Neural cell (in vitro differentiated cells): ENCODE measurements at regions not wholly inside any gene's neighbourhood (a gene's known extent, or its start where the extent isn't known, plus 50 kb on each side); places are given as distances from the start of the nearest gene placed in this dataset.

ENCODE experiments used
- H2AFZ ChIP-seq: fragments of 200-600, 300-800 bp; sonication (generic), shearing (Covaris generic); 2 replicates; pipeline ENCODE4 v1.6.0; 2014; ENCODE audit warnings: low read depth, mild to moderate bottlenecking, antibody characterized with exemption, low read length, moderate library complexity
- H3F3A ChIP-seq: fragments of 200-600 bp; shearing (Covaris generic); 2 replicates; pipeline ENCODE4 v1.6.1; 2016; ENCODE audit warnings: mild to moderate bottlenecking, moderate library complexity, mixed read lengths, antibody characterized with exemption, low read length; ENCODE audit not compliant: insufficient read depth, poor library complexity, severe bottlenecking
- H3K27ac ChIP-seq: fragments of 200-600, 300-800 bp; sonication (generic), shearing (Covaris generic); 2 replicates; pipeline ENCODE4 v1.5.1; 2014; ENCODE audit warnings: mild to moderate bottlenecking, low read length, moderate library complexity
- H3K27me3 ChIP-seq: fragments of 300-800, 200-600 bp; sonication (generic), shearing (Covaris generic); 2 replicates; pipeline ENCODE4 v1.6.0; 2014; ENCODE audit warnings: mild to moderate bottlenecking, low read depth, low read length, moderate library complexity; ENCODE audit not compliant: insufficient read depth
- H3K36me3 ChIP-seq: fragments of 300-800, 200-600 bp; sonication (generic), shearing (Covaris generic); 2 replicates; pipeline ENCODE4 v1.5.1; 2014; ENCODE audit warnings: mild to moderate bottlenecking, antibody characterized with exemption, low read length, moderate library complexity; ENCODE audit not compliant: insufficient read depth
- H3K4me2 ChIP-seq: fragments of 300-800, 200-600 bp; sonication (generic), shearing (Covaris generic); 2 replicates; pipeline ENCODE4 v1.6.0; 2014; ENCODE audit warnings: mild to moderate bottlenecking, low read length
- H3K4me3 ChIP-seq: fragments of 300-800, 200-600 bp; sonication (generic), shearing (Covaris generic); 2 replicates; pipeline ENCODE4 v1.5.1; 2014; ENCODE audit warnings: mild to moderate bottlenecking, low read length, moderate library complexity
- H3K79me2 ChIP-seq: fragments of 200-600 bp; shearing (Covaris generic); replicated peaks from 2 replicates; pipeline ENCODE4 v1.6.0; 2014; ENCODE audit warnings: mild to moderate bottlenecking, low read length, moderate library complexity; ENCODE audit not compliant: insufficient read depth
- H3K9ac ChIP-seq: fragments of 300-800, 200-600 bp; sonication (generic), shearing (Covaris generic); 2 replicates; pipeline ENCODE4 v1.6.1; 2016; ENCODE audit warnings: mild to moderate bottlenecking, low read length, mixed read lengths
- H3K9me2 ChIP-seq: fragments of 200-600 bp; shearing (Covaris generic); 2 replicates; pipeline ENCODE4 v1.6.1; 2016; ENCODE audit warnings: mild to moderate bottlenecking, low read length, mixed read lengths; ENCODE audit not compliant: insufficient read depth
- H3K9me3 ChIP-seq: fragments of 200-600, 300-800 bp; sonication (generic), shearing (Covaris generic); 2 replicates; pipeline ENCODE4 v1.6.1; 2016; ENCODE audit warnings: mild to moderate bottlenecking, mixed run types, low read length, moderate library complexity, mixed read lengths
- H4K20me1 ChIP-seq: fragments of 200-600 bp; shearing (Covaris generic); 2 replicates; pipeline ENCODE4 v1.6.1; 2016; ENCODE audit warnings: mild to moderate bottlenecking, mixed run types; ENCODE audit not compliant: insufficient read depth
- EP300 ChIP-seq: fragments of 450-650 bp; conservative IDR thresholded peaks from 2 replicates; pipeline ENCODE4 v1.6.1; 2014; ENCODE audit warnings: antibody characterized with exemption, mild to moderate bottlenecking, moderate library complexity; ENCODE audit not compliant: poor library complexity, severe bottlenecking
- EZH2 ChIP-seq: fragments of 200-600, 300-800 bp; shearing (Covaris generic), sonication (generic); IDR thresholded peaks from 2 replicates; pipeline ENCODE4 v1.6.1; 2014; ENCODE audit warnings: antibody characterized with exemption, low read length, borderline replicate concordance, mild to moderate bottlenecking; ENCODE audit not compliant: insufficient read depth, poor library complexity, severe bottlenecking
- MXI1 ChIP-seq: fragments of 450-650 bp; conservative IDR thresholded peaks from 2 replicates; pipeline ENCODE4 v1.6.1; 2014; ENCODE audit warnings: antibody characterized with exemption, mild to moderate bottlenecking; ENCODE audit not compliant: poor library complexity, severe bottlenecking
- POLR2AphosphoS5 ChIP-seq: IDR thresholded peaks from 2 replicates; pipeline ENCODE4 v1.6.1; 2012
- RAD21 ChIP-seq: fragments of 450-650 bp; conservative IDR thresholded peaks from 2 replicates; pipeline ENCODE4 v1.6.1; 2014; ENCODE audit warnings: antibody characterized with exemption, mild to moderate bottlenecking, moderate library complexity
- SMC3 ChIP-seq: fragments of 450-650 bp; conservative IDR thresholded peaks from 2 replicates; pipeline ENCODE4 v1.6.1; 2014; ENCODE audit warnings: antibody characterized with exemption, mild to moderate bottlenecking, moderate library complexity; ENCODE audit not compliant: poor library complexity
- TAF1 ChIP-seq: IDR thresholded peaks from 2 replicates; pipeline ENCODE4 v1.6.1; 2012; ENCODE audit warnings: low read depth
- TF ChIP-seq, protein P1 (sequence below): fragments of 450-650 bp; IDR thresholded peaks from 2 replicates; pipeline ENCODE4 v1.5.1; 2014; ENCODE audit warnings: antibody characterized with exemption, mild to moderate bottlenecking, moderate library complexity; ENCODE audit not compliant: poor library complexity, severe bottlenecking
- TF ChIP-seq, protein P2 (sequence below): IDR thresholded peaks from 2 replicates; pipeline ENCODE4 v1.6.1; 2012; ENCODE audit warnings: borderline replicate concordance

DNA sequence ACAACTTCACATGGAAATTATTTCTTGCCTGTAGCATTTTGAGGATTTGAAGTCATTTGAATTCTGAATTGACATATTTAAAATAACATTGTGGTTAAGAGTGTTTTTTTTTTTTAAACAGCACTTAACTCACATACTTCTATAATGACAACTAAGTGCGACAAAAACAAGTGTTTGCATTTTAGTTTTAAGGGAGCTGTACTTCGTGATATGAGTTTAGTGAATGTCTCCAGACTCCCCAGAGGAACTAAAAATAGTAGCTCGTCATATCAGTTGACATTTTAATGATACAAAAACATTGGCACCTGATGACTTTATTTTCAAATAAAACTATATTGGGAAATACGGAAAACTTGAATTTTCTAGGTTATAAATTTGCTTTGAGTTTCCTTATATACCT lies 389.6 kb upstream of the MON1B start:
- no peaks in the 10 kb centered on the region for H4K20me1 ChIP-seq
- no peaks in the 10 kb centered on the region for H3K79me2 ChIP-seq
- no peak overlapping the region for H3K4me2 ChIP-seq
- no peaks in the 10 kb centered on the region for H3K36me3 ChIP-seq
- H3K9me2 ChIP-seq = no peaks in the 10 kb centered on the region
- H2AFZ ChIP-seq = no peak overlapping the region
- H3K9me3 ChIP-seq = no peaks in the 10 kb centered on the region
- TF ChIP-seq SMC3 = no peak
- TF ChIP-seq, protein P1, sequence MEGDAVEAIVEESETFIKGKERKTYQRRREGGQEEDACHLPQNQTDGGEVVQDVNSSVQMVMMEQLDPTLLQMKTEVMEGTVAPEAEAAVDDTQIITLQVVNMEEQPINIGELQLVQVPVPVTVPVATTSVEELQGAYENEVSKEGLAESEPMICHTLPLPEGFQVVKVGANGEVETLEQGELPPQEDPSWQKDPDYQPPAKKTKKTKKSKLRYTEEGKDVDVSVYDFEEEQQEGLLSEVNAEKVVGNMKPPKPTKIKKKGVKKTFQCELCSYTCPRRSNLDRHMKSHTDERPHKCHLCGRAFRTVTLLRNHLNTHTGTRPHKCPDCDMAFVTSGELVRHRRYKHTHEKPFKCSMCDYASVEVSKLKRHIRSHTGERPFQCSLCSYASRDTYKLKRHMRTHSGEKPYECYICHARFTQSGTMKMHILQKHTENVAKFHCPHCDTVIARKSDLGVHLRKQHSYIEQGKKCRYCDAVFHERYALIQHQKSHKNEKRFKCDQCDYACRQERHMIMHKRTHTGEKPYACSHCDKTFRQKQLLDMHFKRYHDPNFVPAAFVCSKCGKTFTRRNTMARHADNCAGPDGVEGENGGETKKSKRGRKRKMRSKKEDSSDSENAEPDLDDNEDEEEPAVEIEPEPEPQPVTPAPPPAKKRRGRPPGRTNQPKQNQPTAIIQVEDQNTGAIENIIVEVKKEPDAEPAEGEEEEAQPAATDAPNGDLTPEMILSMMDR = no peak
- TF ChIP-seq EZH2 = no peak
- no peak for TF ChIP-seq EP300
- TF ChIP-seq RAD21 = no peak
- no peak for TF ChIP-seq POLR2AphosphoS5
- no peak for TF ChIP-seq MXI1
- TF ChIP-seq, protein P2, sequence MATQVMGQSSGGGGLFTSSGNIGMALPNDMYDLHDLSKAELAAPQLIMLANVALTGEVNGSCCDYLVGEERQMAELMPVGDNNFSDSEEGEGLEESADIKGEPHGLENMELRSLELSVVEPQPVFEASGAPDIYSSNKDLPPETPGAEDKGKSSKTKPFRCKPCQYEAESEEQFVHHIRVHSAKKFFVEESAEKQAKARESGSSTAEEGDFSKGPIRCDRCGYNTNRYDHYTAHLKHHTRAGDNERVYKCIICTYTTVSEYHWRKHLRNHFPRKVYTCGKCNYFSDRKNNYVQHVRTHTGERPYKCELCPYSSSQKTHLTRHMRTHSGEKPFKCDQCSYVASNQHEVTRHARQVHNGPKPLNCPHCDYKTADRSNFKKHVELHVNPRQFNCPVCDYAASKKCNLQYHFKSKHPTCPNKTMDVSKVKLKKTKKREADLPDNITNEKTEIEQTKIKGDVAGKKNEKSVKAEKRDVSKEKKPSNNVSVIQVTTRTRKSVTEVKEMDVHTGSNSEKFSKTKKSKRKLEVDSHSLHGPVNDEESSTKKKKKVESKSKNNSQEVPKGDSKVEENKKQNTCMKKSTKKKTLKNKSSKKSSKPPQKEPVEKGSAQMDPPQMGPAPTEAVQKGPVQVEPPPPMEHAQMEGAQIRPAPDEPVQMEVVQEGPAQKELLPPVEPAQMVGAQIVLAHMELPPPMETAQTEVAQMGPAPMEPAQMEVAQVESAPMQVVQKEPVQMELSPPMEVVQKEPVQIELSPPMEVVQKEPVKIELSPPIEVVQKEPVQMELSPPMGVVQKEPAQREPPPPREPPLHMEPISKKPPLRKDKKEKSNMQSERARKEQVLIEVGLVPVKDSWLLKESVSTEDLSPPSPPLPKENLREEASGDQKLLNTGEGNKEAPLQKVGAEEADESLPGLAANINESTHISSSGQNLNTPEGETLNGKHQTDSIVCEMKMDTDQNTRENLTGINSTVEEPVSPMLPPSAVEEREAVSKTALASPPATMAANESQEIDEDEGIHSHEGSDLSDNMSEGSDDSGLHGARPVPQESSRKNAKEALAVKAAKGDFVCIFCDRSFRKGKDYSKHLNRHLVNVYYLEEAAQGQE = no peak
- TF ChIP-seq TAF1 = no peak
- no peaks in the 10 kb centered on the region for H3K27me3 ChIP-seq
- H3K9ac ChIP-seq = no peak overlapping the region
- no peak overlapping the region for H3K4me3 ChIP-seq
- H3K27ac ChIP-seq = no peak overlapping the region
- no peaks in the 10 kb centered on the region for H3F3A ChIP-seq

DNA sequence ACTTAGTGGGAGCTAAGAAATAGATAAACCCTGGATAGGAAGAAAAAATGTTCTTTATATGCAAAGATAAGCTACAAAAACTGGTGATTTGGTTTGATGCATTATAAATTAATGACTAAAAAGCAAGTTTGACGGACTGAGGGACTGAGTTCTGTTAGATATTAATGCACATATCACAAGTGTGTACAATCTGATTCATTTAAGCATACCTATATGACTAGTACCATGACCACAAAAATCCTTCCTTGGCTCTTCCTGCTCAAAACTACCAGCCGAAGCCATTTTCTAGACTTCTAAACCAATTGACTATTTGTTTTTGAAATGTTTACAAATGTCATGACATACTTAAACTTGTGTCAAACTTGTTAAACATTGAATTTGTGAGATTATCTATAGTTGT lies 374.5 kb upstream of the MON1B start:
- no peak overlapping the region for H3K27ac ChIP-seq
- H3K79me2 ChIP-seq = no peaks in the 10 kb centered on the region
- no peaks in the 10 kb centered on the region for H3F3A ChIP-seq
- no peaks in the 10 kb centered on the region for H3K27me3 ChIP-seq
- H3K36me3 ChIP-seq = no peaks in the 10 kb centered on the region
- no peak overlapping the region for H2AFZ ChIP-seq
- no peaks in the 10 kb centered on the region for H3K9me3 ChIP-seq
- TF ChIP-seq, protein P2 = no peak
- TF ChIP-seq, protein P1 = no peak
- TF ChIP-seq POLR2AphosphoS5 (no peak), EZH2 (no peak), MXI1 (no peak), TAF1 (no peak), RAD21 (no peak), SMC3 (no peak), EP300 (no peak)
- no peak overlapping the region for H3K4me2 ChIP-seq
- H3K9me2 ChIP-seq = no peaks in the 10 kb centered on the region
- H3K4me3 ChIP-seq = no peak overlapping the region
- H4K20me1 ChIP-seq = no peaks in the 10 kb centered on the region
- H3K9ac ChIP-seq = no peak overlapping the region
